GM12892 (cell line): ENCODE measurements at regions not wholly inside any gene's neighbourhood (a gene's known extent, or its start where the extent isn't known, plus 50 kb on each side); places are given as distances from the start of the nearest gene placed in this dataset.

Source experiments
- POLR2A ChIP-seq: IDR thresholded peaks from 2 replicates; pipeline ENCODE4 v1.6.1; 2011; ENCODE audit warnings: low read depth, low read length, control low read depth
- POLR2AphosphoS5 ChIP-seq: IDR thresholded peaks from 2 replicates; pipeline ENCODE4 v1.6.1; 2011; ENCODE audit warnings: low read depth, low read length, control low read depth
- TAF1 ChIP-seq: IDR thresholded peaks from 2 replicates; pipeline ENCODE4 v1.6.1; 2011; ENCODE audit warnings: low read depth, mild to moderate bottlenecking, control low read depth, low read length, borderline replicate concordance

DNA sequence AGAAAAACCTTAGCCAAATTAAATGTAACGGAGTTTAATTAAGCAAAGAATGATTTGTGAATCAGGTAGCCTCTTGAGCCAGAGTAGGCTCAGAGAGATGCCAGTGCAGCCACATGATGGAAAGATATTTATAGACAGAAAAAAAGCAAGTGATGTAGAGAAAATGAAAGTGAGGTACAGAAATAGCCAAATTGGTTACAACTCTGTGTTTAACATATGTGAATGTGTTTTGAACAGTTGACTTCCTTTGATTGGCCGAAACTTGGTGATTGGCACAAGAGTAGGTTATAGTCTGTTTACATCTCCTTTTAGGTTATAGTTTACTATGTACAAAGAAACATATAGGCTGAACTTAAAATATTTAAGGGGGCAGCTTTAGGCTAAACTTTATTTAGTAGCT lies 459.9 kb upstream of the BOD1L1 start:
- TF ChIP-seq POLR2A (no peak), POLR2AphosphoS5 (no peak), TAF1 (no peak)
